GM13977 (cell line): ENCODE measurements at regions not wholly inside any gene's neighbourhood (a gene's known extent, or its start where the extent isn't known, plus 50 kb on each side); places are given as distances from the start of the nearest gene placed in this dataset.

ENCODE experiments used
- DNase-seq: peaks from one replicate; pipeline ENCODE4 v3.0.0; 2012; ENCODE audit warnings: low spot score
- CTCF ChIP-seq: IDR thresholded peaks from 2 replicates; pipeline ENCODE4 v1.5.1; 2012; ENCODE audit warnings: mild to moderate bottlenecking, control low read depth; ENCODE audit not compliant: insufficient read depth; ENCODE audit errors: extremely low read depth, missing control alignments
- in situ Hi-C: fragments of 300-500 bp; cut with MboI; formaldehyde crosslinking; loops from one replicate; pipeline ENCODE4 v1.12.0; 2022; ENCODE audit warnings: low sequenced_read_pairs, low pct_unique_long_range_greater_than_20kb, mixed read lengths, inconsistent platforms; ENCODE audit not compliant: unreplicated experiment

GRCh38 chr6:125491860-125492618, 190.3 kb upstream of the HDDC2 start:
- TF ChIP-seq CTCF: no peak
- in situ Hi-C loops: no loop called here
- DNase-seq: no peak

- no peak for TF ChIP-seq CTCF
- in situ Hi-C loops: no loop called here
- no peak for DNase-seq
These were observed 196.8 kb upstream of the HDDC2 start for GRCh38 chr6:125498606-125499005.

- in situ Hi-C loops: no loop called here
- no peak for DNase-seq
- no peak for TF ChIP-seq CTCF
These were observed 197.8 kb upstream of the HDDC2 start for GRCh38 chr6:125499535-125499934.

- no peak for TF ChIP-seq CTCF
- in situ Hi-C loops: loop anchor here (25.0 kb wide), 1 partner anchor 191 kb away; the partner anchor contains the start of gene HDDC2
These were observed 201.4 kb upstream of the HDDC2 start for GRCh38 chr6:125503181-125503580.

GRCh38 chr6:125507987-125508655, 206.4 kb upstream of the HDDC2 start:
- TF ChIP-seq CTCF: no peak
- in situ Hi-C loops: loop anchor here (25.0 kb wide), 1 partner anchor 196 kb away; the partner anchor contains the start of gene HDDC2
- no peak for DNase-seq

More at GRCh38 chr6:125503181-125503580, 201.4 kb upstream of the HDDC2 start:
- DNase-seq: no peak

- in situ Hi-C loops: loop anchor here (25.0 kb wide), 1 partner anchor 196 kb away; the partner anchor contains the start of gene HDDC2
- TF ChIP-seq CTCF: no peak
- no peak for DNase-seq
These were observed 207.0 kb upstream of the HDDC2 start for GRCh38 chr6:125508793-125509192.
